GM10248 (cell line): ENCODE measurements at regions not wholly inside any gene's neighbourhood (a gene's known extent, or its start where the extent isn't known, plus 50 kb on each side); places are given as distances from the start of the nearest gene placed in this dataset.
A peak's percentile ranks its signal among the peaks of the same experiment; 100 is the strongest.
"Not testable (repeated sequence)": the region's sequence is repeated elsewhere in the genome, so short reads cannot be mapped to it uniquely, and the experiment has no call there.

ENCODE experiments used
- CTCF ChIA-PET: fragments of 300-600 bp; sonication (Branson Sonifier 250); formaldehyde crosslinking; extraction: SDS; loops from one replicate; lab custom pipeline; 2021; ENCODE audit warnings: antibody characterized with exemption; lab: Yijun Ruan, JAX
- POLR2A ChIA-PET: fragments of 350-650 bp; sonication (Branson Sonifier 250); formaldehyde crosslinking; extraction: SDS; loops from one replicate; lab custom pipeline; 2020; ENCODE audit warnings: antibody characterized with exemption; lab: Yijun Ruan, JAX
- DNase-seq: peaks from one replicate; pipeline ENCODE4 v3.0.0; 2012; ENCODE audit errors: extremely low spot score
- CTCF ChIP-seq: IDR thresholded peaks from 2 replicates; pipeline ENCODE4 v1.5.1; 2012; ENCODE audit warnings: mild to moderate bottlenecking, low read depth; ENCODE audit errors: extremely low read depth, missing control alignments, control extremely low read depth

GRCh38 chr20:48329676-48330664 lies 497.8 kb downstream of the PREX1 start:
- DNase-seq = peak; percentile 47
- POLR2A ChIA-PET = no interaction called here
- CTCF ChIA-PET = interaction anchor here (0.6 to 1.8 kb wide), 4 partner anchors 11 to 291 kb away, joined by 3 to 7 read pairs (median 4); no protein-coding TSS in a partner anchor
- peak; percentile 60 for TF ChIP-seq CTCF

GRCh38 chr20:48329031-48329615 lies 498.7 kb downstream of the PREX1 start:
- POLR2A ChIA-PET = no interaction called here
- no peak for DNase-seq
- no peak for TF ChIP-seq CTCF
- CTCF ChIA-PET = interaction anchor here (1.1 to 1.8 kb wide), 3 partner anchors 10 to 15 kb away, joined by 3 to 7 read pairs (median 4); no protein-coding TSS in a partner anchor

- CTCF ChIA-PET = interaction anchor here (1.4 kb wide), 1 partner anchor 14 kb away, joined by 3 read pairs; no protein-coding TSS in a partner anchor
- DNase-seq, POLR2A ChIA-PET: not testable (repeated sequence)
Measured at GRCh38 chr20:48327848-48328247, 500.0 kb downstream of the PREX1 start.

- no peak for DNase-seq
- POLR2A ChIA-PET = no interaction called here
- no peak for TF ChIP-seq CTCF
- CTCF ChIA-PET = interaction anchor here (1.4 to 1.5 kb wide), 2 partner anchors 13 to 294 kb away, joined by 3 to 5 read pairs; no protein-coding TSS in a partner anchor
Measured at GRCh38 chr20:48326868-48327267, 500.9 kb downstream of the PREX1 start.

GRCh38 chr20:48326434-48326691 lies 501.4 kb downstream of the PREX1 start:
- no peak for DNase-seq
- POLR2A ChIA-PET = no interaction called here
- TF ChIP-seq CTCF = no peak
- CTCF ChIA-PET = interaction anchor here (1.5 kb wide), 1 partner anchor 294 kb away, joined by 5 read pairs; no protein-coding TSS in a partner anchor

- no peak for TF ChIP-seq CTCF
- CTCF ChIA-PET = interaction anchor here (1.4 to 1.5 kb wide), 2 partner anchors 25 to 295 kb away, joined by 5 read pairs; no protein-coding TSS in a partner anchor
- DNase-seq = no peak
- POLR2A ChIA-PET = no interaction called here
Measured at GRCh38 chr20:48325656-48326433, 502.0 kb downstream of the PREX1 start.
